H1 (cell line): ENCODE measurements at regions not wholly inside any gene's neighbourhood (a gene's known extent, or its start where the extent isn't known, plus 50 kb on each side); places are given as distances from the start of the nearest gene placed in this dataset.

Experiments used
- ATF2 ChIP-seq: IDR thresholded peaks from 2 replicates; pipeline ENCODE4 v1.6.1; 2012; ENCODE audit warnings: low read length, inconsistent platforms
- BCL11A ChIP-seq, 2 experiments: IDR thresholded peaks; one replicate each; pipeline ENCODE4 v1.6.1; 2011; ENCODE audit warnings: low read depth in 2 of 2, low read length in 2 of 2, mild to moderate bottlenecking in 2 of 2
- BRCA1 ChIP-seq: IDR thresholded peaks from 2 replicates; pipeline ENCODE4 v1.6.1; 2012; ENCODE audit warnings: low read depth, low read length, improper control_type of control experiment
- CHD1 ChIP-seq: IDR thresholded peaks from 2 replicates; pipeline ENCODE4 v1.6.1; 2012; ENCODE audit warnings: low read depth, low read length, improper control_type of control experiment
- EP300 ChIP-seq, 2 experiments: IDR thresholded peaks; 1 replicate in 1 of 2; 2 replicates in 1 of 2; pipeline ENCODE4 v1.6.1; 2011 to 2012; ENCODE audit warnings: low read depth in 2 of 2, low read length in 2 of 2, mild to moderate bottlenecking in 2 of 2, borderline replicate concordance in 1 of 2, inconsistent platforms in 1 of 2, moderate library complexity in 1 of 2
- EZH2 ChIP-seq: fragments of 200-600 bp; sonication (generic); IDR thresholded peaks from 2 replicates; pipeline ENCODE4 v1.7.1; 2012; ENCODE audit warnings: low read depth, mild to moderate bottlenecking, moderate library complexity, low read length, inconsistent platforms; ENCODE audit not compliant: severe bottlenecking
- KDM1A ChIP-seq: fragments of 200-600, 300-600 bp; sonication (generic); IDR thresholded peaks from 2 replicates; pipeline ENCODE4 v1.7.1; 2016; ENCODE audit warnings: mild to moderate bottlenecking, low read length, borderline replicate concordance
- KDM5A ChIP-seq: fragments of 200-600 bp; IDR thresholded peaks from 2 replicates; pipeline ENCODE4 v1.7.1; 2012; ENCODE audit warnings: mild to moderate bottlenecking, low read length, inconsistent platforms, mixed read lengths
- NRF1 ChIP-seq: IDR thresholded peaks from 2 replicates; pipeline ENCODE4 v1.6.1; 2011; ENCODE audit warnings: mild to moderate bottlenecking, low read depth, low read length, improper control_type of control experiment
- POLR2A ChIP-seq, 2 experiments: IDR thresholded peaks; 1 replicate in 1 of 2; 2 replicates in 1 of 2; pipeline ENCODE4 v1.6.1; 2011; ENCODE audit warnings: low read depth in 2 of 2, low read length in 2 of 2, mild to moderate bottlenecking in 2 of 2; ENCODE audit errors: control extremely low read depth in 1 of 2
- SAP30 ChIP-seq: fragments of 300-600 bp; sonication (generic); IDR thresholded peaks from 2 replicates; pipeline ENCODE4 v1.7.1; 2012; ENCODE audit warnings: low read length, moderate library complexity, mild to moderate bottlenecking, inconsistent platforms; ENCODE audit not compliant: insufficient read depth, insufficient replicate concordance
- SIN3A ChIP-seq, 2 experiments: IDR thresholded peaks in 1 of 2; conservative IDR thresholded peaks in 1 of 2; 2 replicates each; pipeline ENCODE4 v1.6.1; 2011 to 2012; ENCODE audit warnings: low read length in 2 of 2, improper control_type of control experiment in 1 of 2, low read depth in 1 of 2, mild to moderate bottlenecking in 1 of 2
- SP1 ChIP-seq: IDR thresholded peaks from 2 replicates; pipeline ENCODE4 v1.6.1; 2011; ENCODE audit warnings: low read depth, low read length
- SP4 ChIP-seq: IDR thresholded peaks from 2 replicates; pipeline ENCODE4 v1.6.1; 2012; ENCODE audit warnings: low read length, inconsistent platforms
- SUZ12 ChIP-seq: fragments of 200-600 bp; sonication (generic); IDR thresholded peaks from 2 replicates; pipeline ENCODE4 v1.6.1; 2012; ENCODE audit warnings: mild to moderate bottlenecking, inconsistent platforms, low read length, moderate library complexity, mixed read lengths
- TAF1 ChIP-seq: IDR thresholded peaks from 2 replicates; pipeline ENCODE4 v1.6.1; 2011; ENCODE audit warnings: mild to moderate bottlenecking, low read depth, low read length
- TCF12 ChIP-seq: IDR thresholded peaks from 2 replicates; pipeline ENCODE4 v1.6.1; 2011; ENCODE audit warnings: low read depth, mild to moderate bottlenecking, low read length
- TEAD4 ChIP-seq: IDR thresholded peaks from 2 replicates; pipeline ENCODE4 v1.6.1; 2012; ENCODE audit warnings: low read depth, low read length, inconsistent platforms, mixed read lengths
- TF ChIP-seq, protein P1 (sequence below), 3 experiments: IDR thresholded peaks; 1 replicate in 2 of 3; 2 replicates in 1 of 3; pipeline versions ENCODE4 v1.5.1 to v1.6.1; 2011; ENCODE audit warnings: low read length in 3 of 3, mild to moderate bottlenecking in 3 of 3, inconsistent platforms in 2 of 3, low read depth in 1 of 3, moderate library complexity in 1 of 3; ENCODE audit not compliant: insufficient read depth in 1 of 3; ENCODE audit errors: control extremely low read depth in 1 of 3
- TF ChIP-seq, protein P2 (sequence below): IDR thresholded peaks from 2 replicates; pipeline ENCODE4 v1.6.1; 2012; ENCODE audit warnings: inconsistent platforms

DNA sequence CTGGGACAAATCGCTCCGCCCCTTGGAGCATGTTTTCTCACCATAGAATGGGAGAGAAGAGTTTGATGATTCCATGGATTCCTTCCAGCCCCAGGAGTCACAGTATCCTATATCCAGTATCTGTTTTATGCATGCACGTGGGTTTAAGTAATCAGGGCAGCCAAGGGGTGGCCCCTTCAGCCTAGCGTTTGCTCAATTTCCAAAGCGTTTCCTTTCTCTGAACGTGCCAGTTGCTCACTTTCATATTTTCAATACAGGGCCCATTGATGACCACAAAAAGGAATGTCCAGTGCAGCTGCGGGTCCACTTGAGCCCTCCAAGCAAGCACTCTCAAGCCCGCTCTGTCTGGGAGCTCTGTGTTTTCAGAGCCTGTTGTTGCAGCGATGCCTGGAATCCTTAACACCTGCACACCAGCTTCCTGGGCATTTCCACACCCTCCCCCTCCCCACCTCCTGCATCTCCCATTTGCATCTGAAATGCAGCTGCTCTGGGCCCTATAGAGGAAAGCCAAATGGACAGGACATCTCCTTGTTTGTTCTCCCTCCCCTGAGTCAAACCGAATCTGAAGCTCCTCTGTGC is 164.3 kb upstream of the LPP start (continued):
- no peak for TF ChIP-seq NRF1
- TF ChIP-seq BRCA1: no peak
- no peak for TF ChIP-seq KDM5A
- TF ChIP-seq, protein P1, sequence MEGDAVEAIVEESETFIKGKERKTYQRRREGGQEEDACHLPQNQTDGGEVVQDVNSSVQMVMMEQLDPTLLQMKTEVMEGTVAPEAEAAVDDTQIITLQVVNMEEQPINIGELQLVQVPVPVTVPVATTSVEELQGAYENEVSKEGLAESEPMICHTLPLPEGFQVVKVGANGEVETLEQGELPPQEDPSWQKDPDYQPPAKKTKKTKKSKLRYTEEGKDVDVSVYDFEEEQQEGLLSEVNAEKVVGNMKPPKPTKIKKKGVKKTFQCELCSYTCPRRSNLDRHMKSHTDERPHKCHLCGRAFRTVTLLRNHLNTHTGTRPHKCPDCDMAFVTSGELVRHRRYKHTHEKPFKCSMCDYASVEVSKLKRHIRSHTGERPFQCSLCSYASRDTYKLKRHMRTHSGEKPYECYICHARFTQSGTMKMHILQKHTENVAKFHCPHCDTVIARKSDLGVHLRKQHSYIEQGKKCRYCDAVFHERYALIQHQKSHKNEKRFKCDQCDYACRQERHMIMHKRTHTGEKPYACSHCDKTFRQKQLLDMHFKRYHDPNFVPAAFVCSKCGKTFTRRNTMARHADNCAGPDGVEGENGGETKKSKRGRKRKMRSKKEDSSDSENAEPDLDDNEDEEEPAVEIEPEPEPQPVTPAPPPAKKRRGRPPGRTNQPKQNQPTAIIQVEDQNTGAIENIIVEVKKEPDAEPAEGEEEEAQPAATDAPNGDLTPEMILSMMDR (IDR thresholded peaks at IDR 0.05; ENCODE audit: control extremely low read depth in 1 of 3, insufficient read depth in 1 of 3, low read depth in 1 of 3, low read length in 3 of 3): no peak
- 0 out of 4 replicates have a peak, but pooled peaks of 1 of the 2 experiments have one; percentile 46 for TF ChIP-seq SIN3A (conservative IDR thresholded peaks at IDR 0.05 in 1 of 2, IDR thresholded peaks at IDR 0.05 in 1 of 2; ENCODE audit: low read depth in 1 of 2, low read length in 2 of 2)
- TF ChIP-seq EP300 (IDR thresholded peaks at IDR 0.05; ENCODE audit: borderline replicate concordance in 1 of 2, low read depth in 2 of 2, low read length in 2 of 2): peak in 1 of 2 experiments; percentile 67; a peak in 1 of 3 replicates
- peak; percentile 98 for TF ChIP-seq TCF12
- peak; percentile 57; the same call in 1 of the 2 replicates for TF ChIP-seq SP1
- peak in 1 of 2 experiments; percentile 69; a peak in 1 of 3 replicates for TF ChIP-seq POLR2A (IDR thresholded peaks at IDR 0.05; ENCODE audit: control extremely low read depth in 1 of 2, low read depth in 2 of 2, low read length in 2 of 2)
- TF ChIP-seq EZH2: no peak
- TF ChIP-seq, protein P2, sequence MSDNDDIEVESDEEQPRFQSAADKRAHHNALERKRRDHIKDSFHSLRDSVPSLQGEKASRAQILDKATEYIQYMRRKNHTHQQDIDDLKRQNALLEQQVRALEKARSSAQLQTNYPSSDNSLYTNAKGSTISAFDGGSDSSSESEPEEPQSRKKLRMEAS: peak; percentile 60; the same call in 1 of the 2 replicates
- TF ChIP-seq TAF1: 0 out of 2 replicates have a peak, but pooled peaks have one; percentile 48
- no peak for TF ChIP-seq KDM1A
- TF ChIP-seq BCL11A (IDR thresholded peaks at IDR 0.05; ENCODE audit: low read depth in 2 of 2, low read length in 2 of 2): no peak
- TF ChIP-seq CHD1: no peak
- 0 out of 2 replicates have a peak, but pooled peaks have one; percentile 64 for TF ChIP-seq SP4
- no peak for TF ChIP-seq SUZ12
- peak; percentile 91 for TF ChIP-seq TEAD4
- TF ChIP-seq SAP30: no peak
- TF ChIP-seq ATF2: no peak
